HEK293T (cell line): ENCODE measurements at regions not wholly inside any gene's neighbourhood (a gene's known extent, or its start where the extent isn't known, plus 50 kb on each side); places are given as distances from the start of the nearest gene placed in this dataset.
"Not testable (repeated sequence)": the region's sequence is repeated elsewhere in the genome, so short reads cannot be mapped to it uniquely, and the experiment has no call there.

Experiments used
- CTCF ChIA-PET: fragments of 350-600 bp; formaldehyde crosslinking; extraction: SDS; loops from one replicate; lab custom pipeline; 2021; ENCODE audit warnings: antibody characterized with exemption, inconsistent platforms; lab: Yijun Ruan, JAX
- POLR2A ChIA-PET: fragments of 350-600 bp; formaldehyde crosslinking; extraction: SDS; loops from one replicate; lab custom pipeline; 2020; ENCODE audit warnings: antibody characterized with exemption, inconsistent platforms; lab: Yijun Ruan, JAX
- DNase-seq: peaks from one replicate; pipeline ENCODE4 v3.0.0; 2012; ENCODE audit warnings: mixed read lengths; ENCODE audit errors: extremely low spot score
- ARNT ChIP-seq: fragments of 450-650 bp; IDR thresholded peaks from 2 replicates; pipeline ENCODE4 v1.6.1; 2017; ENCODE audit warnings: mild to moderate bottlenecking
- BHLHE40 ChIP-seq: fragments of 450-650 bp; IDR thresholded peaks from 2 replicates; pipeline ENCODE4 v1.6.1; 2016; ENCODE audit warnings: mild to moderate bottlenecking, moderate library complexity, borderline replicate concordance
- CTBP1 ChIP-seq: fragments of 450-650 bp; IDR thresholded peaks from 2 replicates; pipeline ENCODE4 v1.6.1; 2016; ENCODE audit warnings: borderline replicate concordance
- ELF4 ChIP-seq: fragments of 450-650 bp; IDR thresholded peaks from 2 replicates; pipeline ENCODE4 v1.6.1; 2017; ENCODE audit warnings: antibody characterized with exemption
- FOXA1 ChIP-seq: fragments of 450-650 bp; IDR thresholded peaks from 2 replicates; pipeline ENCODE4 v1.6.1; 2016; ENCODE audit warnings: mild to moderate bottlenecking
- FOXK2 ChIP-seq: fragments of 450-650 bp; IDR thresholded peaks from 2 replicates; pipeline ENCODE4 v1.6.1; 2016; ENCODE audit warnings: mild to moderate bottlenecking
- FOXM1 ChIP-seq: fragments of 450-650 bp; IDR thresholded peaks from 2 replicates; pipeline ENCODE4 v1.6.1; 2017; ENCODE audit warnings: mild to moderate bottlenecking, borderline replicate concordance
- HDGF ChIP-seq: fragments of 450-650 bp; IDR thresholded peaks from 2 replicates; pipeline ENCODE4 v1.6.1; 2017; ENCODE audit warnings: antibody characterized with exemption, borderline replicate concordance
- L3MBTL2 ChIP-seq: fragments of 450-650 bp; conservative IDR thresholded peaks from 2 replicates; pipeline ENCODE4 v1.6.1; 2016; ENCODE audit warnings: mild to moderate bottlenecking
- LEF1 ChIP-seq: fragments of 450-650 bp; IDR thresholded peaks from 2 replicates; pipeline ENCODE4 v1.6.1; 2017; ENCODE audit warnings: mild to moderate bottlenecking, borderline replicate concordance
- NFRKB ChIP-seq: fragments of 450-650 bp; IDR thresholded peaks from 2 replicates; pipeline ENCODE4 v1.6.1; 2016; ENCODE audit warnings: mild to moderate bottlenecking, moderate library complexity
- PKNOX1 ChIP-seq: fragments of 450-650 bp; IDR thresholded peaks from 2 replicates; pipeline ENCODE4 v1.6.1; 2016
- SP1 ChIP-seq: fragments of 450-650 bp; IDR thresholded peaks from 2 replicates; pipeline ENCODE4 v1.6.1; 2017
- SUZ12 ChIP-seq: fragments of 450-650 bp; IDR thresholded peaks from 2 replicates; pipeline ENCODE4 v1.6.1; 2016; ENCODE audit warnings: mild to moderate bottlenecking
- TARDBP ChIP-seq: fragments of 450-650 bp; IDR thresholded peaks from 2 replicates; pipeline ENCODE4 v1.6.1; 2016
- ZNF384 ChIP-seq: fragments of 450-650 bp; IDR thresholded peaks from 2 replicates; pipeline ENCODE4 v1.6.1; 2016

- ChIA-PET CTCF (interaction anchor here (0.7 kb wide), 2 partner anchors 234 to 412 kb away, joined by 3 read pairs; no protein-coding TSS in a partner anchor), POLR2A (no interaction called here)
- TF ChIP-seq TARDBP (no peak), ARNT (no peak), FOXK2 (no peak), L3MBTL2 (no peak), HDGF (no peak), BHLHE40 (no peak), FOXM1 (no peak), SP1 (no peak), SUZ12 (no peak), PKNOX1 (no peak), NFRKB (no peak), FOXA1 (no peak), LEF1 (no peak), ELF4 (no peak), ZNF384 (no peak), CTBP1 (no peak)
- DNase-seq = no peak
Measured at GRCh38 chr5:29218138-29218537, 1975.3 kb upstream of the CDH6 start.

DNA sequence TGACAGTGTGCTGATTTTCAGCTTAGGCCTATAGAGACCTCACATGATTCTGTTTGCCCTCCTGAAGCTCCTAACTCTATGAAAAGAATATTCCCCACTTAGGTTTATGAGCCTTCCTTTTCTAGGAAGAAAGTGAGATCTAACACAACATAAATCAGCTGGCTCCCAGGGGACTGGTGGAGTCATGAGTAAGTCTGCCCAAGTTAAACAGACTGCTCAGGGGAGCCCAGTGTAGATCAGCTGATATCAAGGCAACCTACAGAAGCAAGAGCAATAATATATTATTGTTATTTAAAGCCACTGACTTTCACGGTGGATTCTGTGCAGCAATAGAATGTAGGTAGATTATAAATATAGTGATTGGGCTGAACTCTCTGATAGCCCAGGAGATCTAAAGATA is 1978.6 kb upstream of the CDH6 start:
- DNase-seq = no peak
- TF ChIP-seq FOXK2 (no peak), FOXM1 (no peak), HDGF (no peak), SUZ12 (no peak)
- ChIA-PET POLR2A (no interaction called here), CTCF (no interaction called here)

GRCh38 chr5:29213475-29213874 is 1980.0 kb upstream of the CDH6 start:
- no peak for DNase-seq
- ChIA-PET POLR2A (no interaction called here), CTCF (no interaction called here)
- TF ChIP-seq TARDBP (no peak), SUZ12 (no peak), PKNOX1 (no peak), ZNF384 (no peak), FOXA1 (no peak), HDGF (no peak), L3MBTL2 (no peak), FOXM1 (no peak), ARNT (no peak), CTBP1 (no peak), FOXK2 (no peak), LEF1 (no peak), NFRKB (no peak), BHLHE40 (no peak), SP1 (no peak), ELF4 (no peak)

- POLR2A ChIA-PET = no interaction called here
- no peak for TF ChIP-seq SUZ12
- DNase-seq = no peak
- CTCF ChIA-PET = no interaction called here
Measured at GRCh38 chr5:29208024-29208423, 1985.5 kb upstream of the CDH6 start.

GRCh38 chr5:29203049-29203448 is 1990.4 kb upstream of the CDH6 start:
- TF ChIP-seq SUZ12 = no peak
- TF ChIP-seq L3MBTL2 = no peak
- TF ChIP-seq ARNT = no peak
- POLR2A ChIA-PET = no interaction called here
- CTCF ChIA-PET = no interaction called here

GRCh38 chr5:29197631-29198454 is 1995.6 kb upstream of the CDH6 start:
- DNase-seq = no peak
- ChIA-PET CTCF (interaction anchor here (0.5 kb wide), 1 partner anchor 158 kb away, joined by 3 read pairs; no protein-coding TSS in a partner anchor), POLR2A (no interaction called here)
- TF ChIP-seq FOXM1 = no peak
- TF ChIP-seq NFRKB = no peak
- no peak for TF ChIP-seq CTBP1

More at GRCh38 chr5:29203049-29203448, 1990.4 kb upstream of the CDH6 start:
- no peak for DNase-seq

DNA sequence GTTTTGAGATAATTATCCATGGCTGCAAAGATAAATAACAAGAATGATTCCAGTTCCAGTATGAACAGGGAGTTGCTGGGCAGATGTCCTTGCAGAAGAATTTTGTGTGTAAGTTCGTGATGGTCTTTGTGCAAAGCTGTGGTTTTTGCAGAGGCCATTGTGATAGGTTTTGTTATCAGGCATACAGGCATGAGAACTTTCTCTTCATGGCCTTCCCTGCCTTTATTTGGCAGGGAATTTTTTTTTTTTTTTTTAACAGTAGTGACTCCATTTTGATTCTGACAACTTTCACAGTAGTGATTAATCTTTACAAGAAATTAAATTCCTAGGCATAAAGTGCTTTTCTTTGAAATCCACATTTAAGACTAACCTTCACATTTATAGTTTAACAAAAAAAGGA is 1999.5 kb upstream of the CDH6 start:
- no peak for DNase-seq
- POLR2A ChIA-PET = no interaction called here
- CTCF ChIA-PET = interaction anchor here (0.6 kb wide), 1 partner anchor 1025 kb away, joined by 5 read pairs; no protein-coding TSS in a partner anchor
- TF ChIP-seq CTBP1 = no peak
- no peak for TF ChIP-seq ARNT
- no peak for TF ChIP-seq FOXK2
- no peak for TF ChIP-seq BHLHE40

DNA sequence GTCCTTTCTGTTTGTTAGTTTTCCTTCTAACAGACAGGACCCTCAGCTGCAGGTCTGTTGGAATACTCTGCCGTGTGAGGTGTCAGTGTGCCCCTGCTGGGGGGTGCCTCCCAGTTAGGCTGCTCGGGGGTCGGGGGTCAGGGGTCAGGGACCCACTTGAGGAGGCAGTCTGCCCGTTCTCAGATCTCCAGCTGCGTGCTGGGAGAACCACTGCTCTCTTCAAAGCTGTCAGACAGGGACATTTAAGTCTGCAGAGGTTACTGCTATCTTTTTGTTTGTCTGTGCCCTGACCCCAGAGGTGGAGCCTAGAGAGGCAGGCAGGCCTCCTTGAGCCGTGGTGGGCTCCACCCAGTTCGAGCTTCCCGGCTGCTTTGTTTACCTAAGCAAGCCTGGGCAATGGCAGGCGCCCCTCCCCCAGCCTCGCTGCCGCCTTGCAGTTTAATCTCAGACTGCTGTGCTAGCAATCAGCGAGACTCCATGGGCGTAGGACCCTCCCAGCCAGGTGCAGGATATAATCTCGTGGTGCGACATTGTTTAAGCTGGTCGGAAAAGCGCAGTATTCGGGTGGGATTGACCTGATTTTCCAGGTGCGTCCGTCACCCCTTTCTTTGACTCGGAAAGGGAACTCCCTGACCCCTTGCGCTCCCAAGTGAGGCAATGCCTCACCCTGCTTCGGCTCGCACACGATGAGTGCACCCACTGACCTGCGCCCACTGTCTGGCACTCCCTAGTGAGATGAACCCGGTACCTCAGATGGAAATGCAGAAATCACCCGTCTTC is 2002.0 kb upstream of the CDH6 start:
- DNase-seq, POLR2A ChIA-PET, CTCF ChIA-PET: not testable (repeated sequence)

DNA sequence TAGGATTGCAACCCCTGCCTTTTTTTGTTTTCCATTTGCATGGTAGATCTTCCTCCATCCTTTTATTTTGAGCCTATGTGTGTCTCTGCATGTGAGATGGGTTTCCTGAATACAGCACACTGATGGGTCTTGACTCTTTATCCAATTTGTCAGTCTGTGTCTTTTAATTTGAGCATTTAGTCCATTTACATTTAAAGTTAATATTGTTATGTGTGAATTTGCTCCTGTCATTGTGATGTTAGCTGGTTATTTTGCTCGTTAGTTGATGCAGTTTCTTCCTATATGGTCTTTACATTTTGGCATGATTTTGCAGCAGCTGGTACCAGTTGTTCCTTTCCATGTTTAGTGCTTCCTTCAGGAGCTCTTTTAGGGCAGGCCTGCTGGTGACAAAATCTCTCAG is 2003.1 kb upstream of the CDH6 start:
- DNase-seq, POLR2A ChIA-PET, CTCF ChIA-PET: not testable (repeated sequence)

GRCh38 chr5:29186380-29186779 is 2007.1 kb upstream of the CDH6 start:
- POLR2A ChIA-PET, DNase-seq, CTCF ChIA-PET: not testable (repeated sequence)
